Effector CD8-positive, alpha-beta T cell (primary cell): ENCODE measurements at regions not wholly inside any gene's neighbourhood (a gene's known extent, or its start where the extent isn't known, plus 50 kb on each side); places are given as distances from the start of the nearest gene placed in this dataset.

Experiments used
- DNase-seq: peaks from one replicate; lab custom pipeline; 2025; lab: John Stamatoyannopoulos, UW

- no peak for DNase-seq
Observed at GRCh38 chr5:158368686-158369085, 509.7 kb upstream of the CLINT1 start.

- DNase-seq: no peak
Observed at GRCh38 chr5:158364367-158364766, 505.4 kb upstream of the CLINT1 start.

- DNase-seq: no peak
Observed at GRCh38 chr5:158354958-158355357, 496.0 kb upstream of the CLINT1 start.

- no peak for DNase-seq
Observed at GRCh38 chr5:158351485-158352125, 492.7 kb upstream of the CLINT1 start.

- no peak for DNase-seq
Observed at GRCh38 chr5:158349987-158350386, 491.0 kb upstream of the CLINT1 start.

GRCh38 chr5:158344376-158344775 lies 485.4 kb upstream of the CLINT1 start:
- no peak for DNase-seq

GRCh38 chr5:158340608-158341007 lies 481.7 kb upstream of the CLINT1 start:
- no peak for DNase-seq

GRCh38 chr5:158326256-158326655 lies 467.3 kb upstream of the CLINT1 start:
- DNase-seq: no peak

- no peak for DNase-seq
Observed at GRCh38 chr5:158324236-158324635, 465.3 kb upstream of the CLINT1 start.

- no peak for DNase-seq
Observed at GRCh38 chr5:158322620-158323019, 463.7 kb upstream of the CLINT1 start.

- DNase-seq: no peak
Observed at GRCh38 chr5:158320934-158321333, 462.0 kb upstream of the CLINT1 start.

- no peak for DNase-seq
Observed at GRCh38 chr5:158320178-158320674, 461.3 kb upstream of the CLINT1 start.

GRCh38 chr5:158317507-158317906 lies 458.6 kb upstream of the CLINT1 start:
- DNase-seq: no peak

- DNase-seq: no peak
Observed at GRCh38 chr5:158313733-158314464, 455.0 kb upstream of the CLINT1 start.

- DNase-seq: no peak
Observed at GRCh38 chr5:158313027-158313732, 454.2 kb upstream of the CLINT1 start.

GRCh38 chr5:158309088-158309807 lies 450.3 kb upstream of the CLINT1 start:
- no peak for DNase-seq

- no peak for DNase-seq
Observed at GRCh38 chr5:158308429-158309025, 449.6 kb upstream of the CLINT1 start.

GRCh38 chr5:158305861-158306260 lies 446.9 kb upstream of the CLINT1 start:
- DNase-seq: no peak

- no peak for DNase-seq
Observed at GRCh38 chr5:158304607-158305006, 445.7 kb upstream of the CLINT1 start.

GRCh38 chr5:158303883-158304282 lies 444.9 kb upstream of the CLINT1 start:
- DNase-seq: no peak

- DNase-seq: no peak
Observed at GRCh38 chr5:158303275-158303674, 444.3 kb upstream of the CLINT1 start.

GRCh38 chr5:158302029-158302428 lies 443.1 kb upstream of the CLINT1 start:
- DNase-seq: no peak
